HPDE6-E6E7 (cell line): ENCODE measurements at regions not wholly inside any gene's neighbourhood (a gene's known extent, or its start where the extent isn't known, plus 50 kb on each side); places are given as distances from the start of the nearest gene placed in this dataset.
"Not testable (repeated sequence)": the region's sequence is repeated elsewhere in the genome, so short reads cannot be mapped to it uniquely, and the experiment has no call there.

Experiments used
- DNase-seq: peaks from one replicate; pipeline ENCODE4 v3.0.0; 2011; ENCODE audit warnings: missing footprints; ENCODE audit errors: extremely low spot score

DNA sequence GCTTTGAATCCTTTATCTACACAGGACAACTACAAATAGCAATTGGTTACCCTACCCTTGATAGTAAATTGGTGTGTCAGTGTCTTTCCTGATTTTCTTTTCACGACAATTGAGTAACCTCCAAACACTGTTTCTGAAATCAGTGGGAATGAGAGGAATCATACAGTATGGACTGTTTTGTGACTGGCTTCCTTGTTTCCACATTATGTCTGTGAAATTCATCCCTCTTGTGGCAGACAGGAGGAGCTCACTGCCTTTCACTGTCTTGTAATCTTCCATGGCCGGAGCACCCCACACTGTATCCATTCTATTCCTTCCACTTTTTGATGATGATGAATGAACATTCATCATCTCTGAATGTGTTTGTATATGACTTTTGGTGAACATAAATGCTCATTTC, 164.0 kb upstream of the PZP start:
- DNase-seq: no peak

GRCh38 chr12:9367828-9368227, 159.6 kb upstream of the PZP start:
- no peak for DNase-seq

- DNase-seq: no peak
These were observed 159.0 kb upstream of the PZP start for GRCh38 chr12:9367201-9367600.

- DNase-seq: no peak
These were observed 157.1 kb upstream of the PZP start for GRCh38 chr12:9365296-9365695.

GRCh38 chr12:9364224-9365176, 156.3 kb upstream of the PZP start:
- peak; percentile 52 for DNase-seq

GRCh38 chr12:9363145-9363544, 154.9 kb upstream of the PZP start:
- DNase-seq: no peak

GRCh38 chr12:9361879-9362326, 153.7 kb upstream of the PZP start:
- no peak for DNase-seq

DNA sequence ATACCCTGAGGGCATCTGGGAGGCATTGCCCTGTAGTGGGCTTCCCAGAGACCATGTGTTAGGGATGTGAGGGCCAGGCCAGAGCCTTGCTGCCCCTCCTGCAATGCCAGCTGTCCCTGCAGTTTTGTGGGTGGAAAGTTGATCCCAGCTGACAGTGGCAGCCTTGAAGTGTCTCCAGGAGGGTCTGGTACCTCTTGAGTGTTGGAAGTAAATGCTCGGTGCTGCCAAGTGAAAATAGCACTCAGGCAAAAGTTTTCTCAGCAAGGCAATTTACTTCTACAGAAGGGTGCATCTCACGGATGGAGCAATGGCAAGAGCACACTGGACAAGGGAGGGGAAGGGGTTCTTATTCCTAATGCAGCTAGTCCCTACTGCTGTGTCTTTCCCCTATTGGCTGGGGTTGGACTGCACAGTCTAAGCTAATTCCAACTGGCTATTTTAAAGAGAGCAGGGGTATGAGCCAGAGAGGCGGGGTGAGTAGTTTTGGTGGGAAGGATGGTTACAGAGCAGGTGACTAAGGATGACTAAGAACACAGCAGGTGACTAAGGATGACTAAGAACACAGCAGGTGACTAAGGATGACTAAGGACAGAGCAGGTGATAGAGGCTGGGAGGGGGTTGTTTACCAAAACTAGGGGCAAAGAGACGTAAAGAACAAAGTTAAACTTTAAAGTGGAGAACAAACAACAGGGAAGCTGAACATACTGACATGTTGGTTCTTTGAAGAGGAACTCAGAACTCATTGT, 146.0 kb upstream of the PZP start:
- DNase-seq: not testable (repeated sequence)

DNA sequence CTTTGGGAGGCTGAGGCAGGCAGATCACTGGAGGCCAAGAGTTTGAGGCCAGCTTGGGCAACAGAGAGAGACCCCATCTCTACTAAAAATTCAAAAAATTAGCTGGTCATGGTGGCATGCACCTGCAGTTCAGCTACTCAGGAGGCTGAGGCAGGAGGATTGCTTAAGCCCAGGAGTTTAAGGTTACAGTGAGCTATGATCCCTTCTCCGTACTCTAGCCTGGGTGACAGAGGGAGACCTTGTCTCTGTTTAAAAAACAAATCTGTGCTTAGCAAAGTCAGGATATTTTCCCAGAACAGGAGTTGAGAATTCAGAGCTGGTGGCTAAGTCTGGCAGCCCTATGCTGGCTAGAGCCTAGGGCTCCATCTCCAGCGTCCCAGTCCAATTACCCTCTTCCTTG, 142.9 kb upstream of the PZP start:
- no peak for DNase-seq

DNA sequence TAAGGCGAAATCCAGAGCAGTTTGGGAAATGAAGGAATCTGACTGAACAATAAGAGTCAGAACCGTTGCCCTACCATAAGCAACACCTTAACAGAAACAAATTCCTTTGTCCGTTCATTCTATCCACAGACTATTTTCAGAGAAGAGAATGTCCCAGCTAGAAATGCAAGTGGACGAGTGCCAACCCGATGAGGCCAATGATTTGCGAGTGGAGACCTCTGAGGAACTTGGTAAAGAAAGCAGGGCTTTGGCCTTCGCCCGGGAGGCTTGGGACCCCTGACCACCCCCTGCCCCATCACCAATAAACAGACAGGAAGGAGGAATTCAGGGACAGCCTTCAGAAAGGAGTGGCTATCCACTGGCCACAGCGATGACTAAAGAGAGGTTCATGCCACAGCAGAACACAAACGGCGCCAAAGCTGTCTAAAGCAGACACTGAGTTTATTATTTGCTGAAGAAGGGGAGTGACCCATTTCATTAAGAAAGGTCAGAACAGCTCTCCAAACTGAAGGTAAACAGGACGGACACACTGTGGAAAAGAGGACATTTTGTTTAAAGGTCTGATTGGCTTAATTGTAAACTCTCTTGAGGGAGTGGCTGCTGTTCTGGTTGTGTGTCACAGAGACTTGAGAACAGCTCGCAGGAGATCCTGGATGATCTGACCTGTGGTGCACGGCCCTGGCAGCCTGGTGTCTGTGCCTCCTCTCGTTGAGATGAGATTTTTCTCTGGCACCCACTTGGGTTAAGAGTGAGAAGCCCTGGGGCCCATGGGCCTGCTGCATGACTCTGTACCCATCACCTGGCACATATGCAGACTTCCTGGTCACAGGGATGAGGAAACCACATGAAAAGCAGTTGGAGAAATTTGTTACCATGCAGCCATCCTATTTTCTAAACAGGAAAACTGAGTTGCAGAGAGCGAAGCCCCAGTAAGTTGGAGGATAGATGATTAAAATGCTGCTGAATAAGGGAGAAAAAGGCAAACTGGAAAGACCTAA, 142.0 kb upstream of the PZP start:
- no peak for DNase-seq

DNA sequence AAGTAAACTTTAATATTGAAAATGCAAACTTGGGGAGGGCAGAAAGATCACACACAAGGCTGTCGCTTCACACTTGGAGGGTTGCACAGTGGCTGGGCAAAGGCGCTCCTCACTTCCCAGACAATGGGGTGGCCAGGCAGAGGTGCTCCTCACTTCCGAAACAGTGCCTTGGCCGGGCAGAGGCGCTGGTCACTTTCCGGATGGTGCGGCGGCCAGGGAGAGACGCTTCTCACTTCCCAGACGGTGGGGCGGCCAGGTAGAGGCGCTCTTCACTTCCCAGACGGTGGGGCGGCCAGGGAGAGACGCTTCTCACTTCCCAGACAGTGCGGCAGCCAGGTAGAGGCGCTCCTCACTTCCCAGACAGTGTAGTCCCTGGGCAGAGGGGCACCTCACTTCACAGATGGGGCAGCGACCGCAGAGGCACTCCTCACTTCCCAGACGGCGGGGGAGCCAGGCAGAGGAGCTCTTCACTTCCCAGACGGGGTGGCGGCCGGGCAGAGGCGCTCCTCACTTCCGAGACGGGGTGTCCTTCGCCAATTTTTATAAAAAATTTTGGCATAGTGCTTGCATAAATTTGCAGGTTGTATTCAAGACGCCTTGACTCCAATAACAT, 140.8 kb upstream of the PZP start:
- DNase-seq: no peak

GRCh38 chr12:9347328-9348127, 139.3 kb upstream of the PZP start:
- DNase-seq: peak; percentile 49

GRCh38 chr12:9346866-9347327, 138.7 kb upstream of the PZP start:
- no peak for DNase-seq

DNA sequence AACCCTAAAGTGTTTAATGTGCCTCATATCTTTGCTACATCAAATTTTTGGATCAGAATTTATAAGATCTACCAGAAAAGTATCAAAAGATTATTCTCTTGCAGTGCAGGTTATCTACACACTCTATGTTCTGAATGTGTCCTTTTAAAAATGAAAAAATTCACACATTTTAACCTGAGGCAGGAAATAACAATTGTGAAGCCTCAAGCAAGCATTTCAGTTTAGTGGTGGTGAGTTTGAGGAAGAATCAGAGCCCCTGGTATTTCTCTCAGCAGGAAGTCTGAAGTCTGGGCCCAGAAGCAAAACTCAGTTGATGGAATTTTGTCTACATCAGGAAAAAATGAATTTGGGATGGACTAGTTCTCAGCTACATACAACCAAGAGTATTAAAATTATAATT, 137.0 kb upstream of the PZP start:
- no peak for DNase-seq

GRCh38 chr12:9344541-9344940, 136.3 kb upstream of the PZP start:
- no peak for DNase-seq

DNA sequence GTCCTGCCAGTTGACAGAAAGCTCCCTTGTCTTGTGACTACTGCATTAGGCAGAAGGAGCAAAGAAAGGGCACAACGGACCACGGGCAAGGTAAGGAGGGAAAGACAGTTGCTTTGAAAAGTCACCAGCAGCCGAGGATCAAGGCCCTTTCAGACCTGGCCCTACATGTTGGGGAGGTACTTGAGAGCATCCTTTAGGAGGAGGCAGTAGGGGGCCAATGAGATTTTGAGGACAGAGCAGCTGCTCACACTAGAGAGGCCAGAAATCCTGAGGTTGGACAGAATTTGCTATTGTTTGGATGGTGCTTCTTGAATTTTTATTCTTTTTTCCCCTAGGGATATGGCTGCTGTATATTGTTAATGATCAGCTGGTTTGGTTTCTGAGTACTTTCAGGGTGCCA, 135.5 kb upstream of the PZP start:
- DNase-seq: no peak

DNA sequence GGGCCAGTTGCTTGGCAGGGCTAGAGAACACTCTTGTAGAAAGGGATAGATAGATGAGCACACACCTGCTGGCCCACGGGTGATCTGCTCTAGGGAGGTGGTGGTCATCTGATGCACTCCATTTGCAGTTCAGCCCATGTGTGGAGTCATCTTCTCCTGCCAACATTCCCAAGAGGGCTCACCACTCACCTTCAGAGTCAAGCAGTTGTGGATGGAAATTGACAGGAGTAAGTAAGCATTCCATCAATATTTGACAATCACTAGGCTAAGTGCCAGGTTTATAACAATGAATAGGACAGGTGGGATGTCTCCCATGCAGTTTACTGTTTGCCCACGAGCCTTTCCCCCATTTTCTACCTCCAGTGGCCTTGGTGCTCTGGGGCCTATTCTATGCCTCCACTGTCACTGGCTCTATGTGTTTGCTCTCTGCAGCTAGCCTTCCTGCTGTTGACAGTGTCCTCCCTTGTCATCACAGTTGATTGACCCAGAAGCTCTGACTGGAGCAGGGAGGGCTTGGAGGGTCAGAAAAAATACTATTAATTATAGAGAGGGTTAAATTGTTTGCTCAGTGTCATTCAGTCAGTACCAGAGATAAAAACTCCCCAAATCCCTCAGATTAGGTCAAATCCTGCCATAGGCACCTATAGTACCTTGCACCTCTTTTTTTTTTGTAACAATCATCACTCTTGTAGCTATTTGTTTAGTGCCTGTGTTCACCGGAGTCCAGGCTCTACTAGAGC, 134.6 kb upstream of the PZP start:
- DNase-seq: no peak

DNA sequence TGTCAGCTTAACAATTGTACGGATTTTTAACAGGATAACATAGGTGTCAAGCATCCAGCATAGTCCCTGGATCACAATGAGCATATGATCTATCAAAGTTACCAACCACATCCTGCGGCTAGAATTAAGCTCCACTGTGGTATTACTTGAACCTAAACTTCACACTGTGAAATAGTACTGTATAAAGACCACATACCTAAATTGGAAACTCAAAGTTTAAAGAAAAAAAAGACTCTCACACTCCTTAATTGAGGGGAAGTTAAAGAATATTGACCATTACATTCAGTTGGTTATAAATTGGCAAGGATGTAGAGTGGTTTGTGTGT, 133.0 kb upstream of the PZP start:
- no peak for DNase-seq

DNA sequence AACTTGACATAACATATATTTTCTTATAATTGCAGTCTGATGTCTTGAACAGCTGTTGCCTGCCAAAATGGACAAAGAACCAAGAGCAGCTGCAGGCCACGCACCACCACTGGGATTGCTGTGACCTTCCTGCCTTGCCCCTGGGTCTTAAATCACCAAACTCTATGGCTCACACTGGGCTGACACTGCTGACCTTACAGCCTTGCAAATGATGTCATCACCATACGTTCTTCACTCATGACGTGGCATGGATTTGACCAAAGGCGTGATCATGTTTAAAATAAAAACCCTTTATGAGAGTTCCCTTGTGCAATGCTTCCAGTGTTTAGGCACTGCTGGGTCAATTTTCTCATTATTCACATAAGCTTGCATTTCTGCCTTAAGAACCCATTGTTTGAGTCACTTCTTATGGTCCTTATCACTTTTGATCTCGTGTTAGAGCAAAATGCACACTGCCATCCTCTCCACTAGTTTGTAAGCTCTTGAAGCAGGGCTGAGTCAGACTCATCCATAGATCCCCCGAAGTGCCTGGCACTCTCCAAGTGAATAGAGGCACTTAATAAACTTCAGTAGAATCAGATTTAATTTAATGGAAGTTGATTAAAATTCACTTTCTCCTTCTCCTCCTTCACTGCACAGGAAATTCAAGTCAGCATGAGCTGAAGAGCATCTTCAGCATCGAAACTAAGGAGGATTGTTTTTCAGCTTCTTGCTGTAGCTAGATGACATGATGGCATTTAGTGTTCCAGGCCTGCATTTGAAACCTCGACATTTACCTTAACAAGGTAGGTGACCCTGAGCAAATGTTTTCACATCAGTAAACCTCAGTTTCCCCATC, 132.4 kb upstream of the PZP start:
- no peak for DNase-seq
